WTC11 (cell line): ENCODE measurements at regions not wholly inside any gene's neighbourhood (a gene's known extent, or its start where the extent isn't known, plus 50 kb on each side); places are given as distances from the start of the nearest gene placed in this dataset.

Source experiments
- ATAC-seq: fragments of 200-7000 bp; cut with Tn5 transposase; 2 replicates; pipeline ENCODE4 v1.10.0; 2021; ENCODE audit warnings: mild to moderate bottlenecking, moderate library complexity
- CTCF ChIA-PET: fragments of 300-600 bp; sonication (Branson Sonifier 250); formaldehyde crosslinking; loops from one replicate; lab custom pipeline; 2021; ENCODE audit warnings: antibody characterized with exemption; lab: Charles Lee
- POLR2A ChIA-PET: fragments of 350-600 bp; sonication (Branson Sonifier 250); formaldehyde crosslinking; loops from one replicate; lab custom pipeline; 2021; ENCODE audit warnings: antibody characterized with exemption; lab: Charles Lee
- DNase-seq: peaks from one replicate; pipeline ENCODE4 v3.0.0; 2021; ENCODE audit warnings: low spot score
- H3K27ac Mint-ChIP-seq: 2 replicates; pipeline ENCODE4 v1.8.0; 2021; ENCODE audit warnings: mixed read lengths
- H3K27me3 Mint-ChIP-seq: 2 replicates; pipeline ENCODE4 v1.8.0; 2021; ENCODE audit warnings: low read depth, mild to moderate bottlenecking, moderate library complexity, mixed read lengths
- H3K36me3 Mint-ChIP-seq: 2 replicates; pipeline ENCODE4 v1.8.0; 2021; ENCODE audit warnings: mixed read lengths
- H3K4me1 Mint-ChIP-seq: 2 replicates; pipeline ENCODE4 v1.8.0; 2022; ENCODE audit warnings: mixed read lengths
- H3K4me3 Mint-ChIP-seq: 2 replicates; pipeline ENCODE4 v1.8.0; 2021; ENCODE audit warnings: mild to moderate bottlenecking, moderate library complexity, mixed read lengths
- H3K9me3 Mint-ChIP-seq: 2 replicates; pipeline ENCODE4 v1.8.0; 2021; ENCODE audit warnings: mixed read lengths
- CREM ChIP-seq: sonication (generic); formaldehyde crosslinking; IDR thresholded peaks from 2 replicates; pipeline ENCODE4 v1.8.1; 2022; ENCODE audit warnings: mild to moderate bottlenecking, missing genetic modification reagents, moderate library complexity
- EMX1 ChIP-seq: fragments of 250-450 bp; sonication (Bioruptor Pico); IDR thresholded peaks from 2 replicates; pipeline ENCODE4 v1.8.0; 2021; ENCODE audit warnings: mild to moderate bottlenecking
- IRF2 ChIP-seq: sonication (generic); formaldehyde crosslinking; IDR thresholded peaks from 2 replicates; pipeline ENCODE4 v1.8.0; 2022; ENCODE audit warnings: low read depth, missing genetic modification reagents, borderline replicate concordance
- NR3C1 ChIP-seq: sonication (generic); formaldehyde crosslinking; conservative IDR thresholded peaks from 2 replicates; pipeline ENCODE4 v1.8.1; 2023; ENCODE audit warnings: low read depth, mild to moderate bottlenecking, missing genetic modification reagents
- RELA ChIP-seq: sonication (generic); formaldehyde crosslinking; IDR thresholded peaks from 2 replicates; pipeline ENCODE4 v1.8.1; 2022; ENCODE audit warnings: missing genetic modification reagents, mild to moderate bottlenecking, borderline replicate concordance
- TEAD4 ChIP-seq: sonication (generic); formaldehyde crosslinking; IDR thresholded peaks from 2 replicates; pipeline ENCODE4 v1.8.0; 2022; ENCODE audit warnings: mild to moderate bottlenecking, missing genetic modification reagents
- TF ChIP-seq, protein P1 (sequence below): sonication (generic); formaldehyde crosslinking; IDR thresholded peaks from 2 replicates; pipeline ENCODE4 v1.8.1; 2023; ENCODE audit warnings: mild to moderate bottlenecking, missing genetic modification reagents
- TF ChIP-seq, protein P2 (sequence below): sonication (generic); formaldehyde crosslinking; IDR thresholded peaks from 2 replicates; pipeline ENCODE4 v1.8.1; 2022; ENCODE audit warnings: mild to moderate bottlenecking, missing genetic modification reagents, moderate library complexity, borderline replicate concordance
- TF ChIP-seq, protein P3 (sequence below): sonication (generic); formaldehyde crosslinking; conservative IDR thresholded peaks from 2 replicates; pipeline ENCODE4 v1.8.1; 2023; ENCODE audit warnings: mild to moderate bottlenecking, low read depth, missing genetic modification reagents, moderate library complexity
- TF ChIP-seq, protein P4 (sequence below): sonication (generic); formaldehyde crosslinking; IDR thresholded peaks from 2 replicates; pipeline ENCODE4 v1.8.0; 2022; ENCODE audit warnings: mild to moderate bottlenecking, missing genetic modification reagents

DNA sequence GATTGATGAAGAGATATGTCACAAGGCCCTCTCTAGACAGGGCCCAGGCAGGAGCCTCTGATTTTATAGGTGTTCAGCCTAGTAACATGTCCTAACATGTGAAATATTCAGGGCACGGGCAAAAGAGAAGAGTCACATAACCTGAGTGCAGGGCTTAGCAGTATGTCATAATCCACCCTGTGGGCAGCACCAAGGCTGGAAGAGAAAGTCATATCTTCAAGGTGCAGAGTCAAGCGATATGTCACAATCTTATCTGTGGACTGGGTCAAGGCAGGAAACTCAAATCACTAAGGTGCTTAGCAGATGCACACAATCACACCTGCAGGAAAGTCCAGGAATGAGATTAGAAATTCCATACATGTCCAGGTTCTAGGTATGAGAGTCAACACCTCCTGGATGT lies 51.5 kb upstream of the ZNF728 start:
- TF ChIP-seq, protein P1, sequence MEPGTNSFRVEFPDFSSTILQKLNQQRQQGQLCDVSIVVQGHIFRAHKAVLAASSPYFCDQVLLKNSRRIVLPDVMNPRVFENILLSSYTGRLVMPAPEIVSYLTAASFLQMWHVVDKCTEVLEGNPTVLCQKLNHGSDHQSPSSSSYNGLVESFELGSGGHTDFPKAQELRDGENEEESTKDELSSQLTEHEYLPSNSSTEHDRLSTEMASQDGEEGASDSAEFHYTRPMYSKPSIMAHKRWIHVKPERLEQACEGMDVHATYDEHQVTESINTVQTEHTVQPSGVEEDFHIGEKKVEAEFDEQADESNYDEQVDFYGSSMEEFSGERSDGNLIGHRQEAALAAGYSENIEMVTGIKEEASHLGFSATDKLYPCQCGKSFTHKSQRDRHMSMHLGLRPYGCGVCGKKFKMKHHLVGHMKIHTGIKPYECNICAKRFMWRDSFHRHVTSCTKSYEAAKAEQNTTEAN (CRISPR knock-in tag), result no peak
- TF ChIP-seq TEAD4 (CRISPR knock-in tag), result no peak
- TF ChIP-seq, protein P2, sequence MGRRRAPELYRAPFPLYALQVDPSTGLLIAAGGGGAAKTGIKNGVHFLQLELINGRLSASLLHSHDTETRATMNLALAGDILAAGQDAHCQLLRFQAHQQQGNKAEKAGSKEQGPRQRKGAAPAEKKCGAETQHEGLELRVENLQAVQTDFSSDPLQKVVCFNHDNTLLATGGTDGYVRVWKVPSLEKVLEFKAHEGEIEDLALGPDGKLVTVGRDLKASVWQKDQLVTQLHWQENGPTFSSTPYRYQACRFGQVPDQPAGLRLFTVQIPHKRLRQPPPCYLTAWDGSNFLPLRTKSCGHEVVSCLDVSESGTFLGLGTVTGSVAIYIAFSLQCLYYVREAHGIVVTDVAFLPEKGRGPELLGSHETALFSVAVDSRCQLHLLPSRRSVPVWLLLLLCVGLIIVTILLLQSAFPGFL (CRISPR knock-in tag), result no peak
- TF ChIP-seq IRF2 (CRISPR knock-in tag), result no peak
- no peak for TF ChIP-seq EMX1 (CRISPR knock-in tag)
- TF ChIP-seq, protein P3, sequence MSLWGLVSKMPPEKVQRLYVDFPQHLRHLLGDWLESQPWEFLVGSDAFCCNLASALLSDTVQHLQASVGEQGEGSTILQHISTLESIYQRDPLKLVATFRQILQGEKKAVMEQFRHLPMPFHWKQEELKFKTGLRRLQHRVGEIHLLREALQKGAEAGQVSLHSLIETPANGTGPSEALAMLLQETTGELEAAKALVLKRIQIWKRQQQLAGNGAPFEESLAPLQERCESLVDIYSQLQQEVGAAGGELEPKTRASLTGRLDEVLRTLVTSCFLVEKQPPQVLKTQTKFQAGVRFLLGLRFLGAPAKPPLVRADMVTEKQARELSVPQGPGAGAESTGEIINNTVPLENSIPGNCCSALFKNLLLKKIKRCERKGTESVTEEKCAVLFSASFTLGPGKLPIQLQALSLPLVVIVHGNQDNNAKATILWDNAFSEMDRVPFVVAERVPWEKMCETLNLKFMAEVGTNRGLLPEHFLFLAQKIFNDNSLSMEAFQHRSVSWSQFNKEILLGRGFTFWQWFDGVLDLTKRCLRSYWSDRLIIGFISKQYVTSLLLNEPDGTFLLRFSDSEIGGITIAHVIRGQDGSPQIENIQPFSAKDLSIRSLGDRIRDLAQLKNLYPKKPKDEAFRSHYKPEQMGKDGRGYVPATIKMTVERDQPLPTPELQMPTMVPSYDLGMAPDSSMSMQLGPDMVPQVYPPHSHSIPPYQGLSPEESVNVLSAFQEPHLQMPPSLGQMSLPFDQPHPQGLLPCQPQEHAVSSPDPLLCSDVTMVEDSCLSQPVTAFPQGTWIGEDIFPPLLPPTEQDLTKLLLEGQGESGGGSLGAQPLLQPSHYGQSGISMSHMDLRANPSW, result no peak
- no peak for TF ChIP-seq NR3C1
- TF ChIP-seq, protein P4, sequence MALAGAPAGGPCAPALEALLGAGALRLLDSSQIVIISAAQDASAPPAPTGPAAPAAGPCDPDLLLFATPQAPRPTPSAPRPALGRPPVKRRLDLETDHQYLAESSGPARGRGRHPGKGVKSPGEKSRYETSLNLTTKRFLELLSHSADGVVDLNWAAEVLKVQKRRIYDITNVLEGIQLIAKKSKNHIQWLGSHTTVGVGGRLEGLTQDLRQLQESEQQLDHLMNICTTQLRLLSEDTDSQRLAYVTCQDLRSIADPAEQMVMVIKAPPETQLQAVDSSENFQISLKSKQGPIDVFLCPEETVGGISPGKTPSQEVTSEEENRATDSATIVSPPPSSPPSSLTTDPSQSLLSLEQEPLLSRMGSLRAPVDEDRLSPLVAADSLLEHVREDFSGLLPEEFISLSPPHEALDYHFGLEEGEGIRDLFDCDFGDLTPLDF, result no peak
- no peak for TF ChIP-seq RELA
- TF ChIP-seq CREM, result no peak
- CTCF ChIA-PET, result no interaction called here
- POLR2A ChIA-PET, result no interaction called here
- H3K36me3 Mint-ChIP-seq, result peaks cover 49% of the 10 kb centered on the region
- no peak overlapping the region for H3K4me3 Mint-ChIP-seq
- no peak for ATAC-seq
- H3K9me3 Mint-ChIP-seq, result peaks cover 78% of the 10 kb centered on the region
- 0 out of 2 replicates have a peak, but pooled peaks cover 4% of the 10 kb centered on the region for H3K27me3 Mint-ChIP-seq
- no peak for DNase-seq
- no peaks in the 10 kb centered on the region for H3K4me1 Mint-ChIP-seq
- H3K27ac Mint-ChIP-seq, result no peak overlapping the region
